ENCODE measurements at regions not wholly inside any gene's neighbourhood (a gene's known extent, or its start where the extent isn't known, plus 50 kb on each side); places are given as distances from the start of the nearest gene placed in this dataset.
"Not testable (repeated sequence)": the region's sequence is repeated elsewhere in the genome, so short reads cannot be mapped to it uniquely, and the experiment has no call there.

- DNase-seq (ENCODE audit: low spot score): no peak
These were observed 348.9 kb upstream of the C16orf82 start for GRCh38 chr16:26717826-26718225.

GRCh38 chr16:26721290-26721689 is 345.4 kb upstream of the C16orf82 start:
- no peak for DNase-seq (ENCODE audit: low spot score)

- not testable (repeated sequence) for DNase-seq (ENCODE audit: low spot score)
These were observed 344.8 kb upstream of the C16orf82 start for GRCh38 chr16:26721957-26722356.

GRCh38 chr16:26724189-26724588 is 342.5 kb upstream of the C16orf82 start:
- no peak for DNase-seq (ENCODE audit: low spot score)

- no peak for DNase-seq (ENCODE audit: low spot score)
These were observed 338.9 kb upstream of the C16orf82 start for GRCh38 chr16:26727848-26728247.

- no peak for DNase-seq (ENCODE audit: low spot score)
These were observed 336.7 kb upstream of the C16orf82 start for GRCh38 chr16:26729951-26730541.

GRCh38 chr16:26731729-26732128 is 335.0 kb upstream of the C16orf82 start:
- DNase-seq (ENCODE audit: low spot score): no peak

- no peak for DNase-seq (ENCODE audit: low spot score)
These were observed 333.0 kb upstream of the C16orf82 start for GRCh38 chr16:26733710-26734109.

GRCh38 chr16:26735521-26735920 is 331.2 kb upstream of the C16orf82 start:
- no peak for DNase-seq (ENCODE audit: low spot score)

- DNase-seq (ENCODE audit: low spot score): no peak
These were observed 330.6 kb upstream of the C16orf82 start for GRCh38 chr16:26736084-26736483.

- no peak for DNase-seq (ENCODE audit: low spot score)
These were observed 326.0 kb upstream of the C16orf82 start for GRCh38 chr16:26740771-26741170.

- DNase-seq (ENCODE audit: low spot score): no peak
These were observed 324.7 kb upstream of the C16orf82 start for GRCh38 chr16:26742040-26742439.

- no peak for DNase-seq (ENCODE audit: low spot score)
These were observed 322.3 kb upstream of the C16orf82 start for GRCh38 chr16:26744430-26744829.

GRCh38 chr16:26747760-26748159 is 319.0 kb upstream of the C16orf82 start:
- DNase-seq (ENCODE audit: low spot score): no peak

GRCh38 chr16:26749072-26749471 is 317.7 kb upstream of the C16orf82 start:
- no peak for DNase-seq (ENCODE audit: low spot score)

- no peak for DNase-seq (ENCODE audit: low spot score)
These were observed 314.6 kb upstream of the C16orf82 start for GRCh38 chr16:26752166-26752565.

- no peak for DNase-seq (ENCODE audit: low spot score)
These were observed 310.1 kb upstream of the C16orf82 start for GRCh38 chr16:26756633-26757032.

GRCh38 chr16:26762594-26762993 is 304.1 kb upstream of the C16orf82 start:
- DNase-seq (ENCODE audit: low spot score): no peak

GRCh38 chr16:26765087-26765486 is 301.6 kb upstream of the C16orf82 start:
- DNase-seq (ENCODE audit: low spot score): peak; percentile 16

GRCh38 chr16:26768385-26769010 is 298.2 kb upstream of the C16orf82 start:
- no peak for DNase-seq (ENCODE audit: low spot score)

- DNase-seq (ENCODE audit: low spot score): no peak
These were observed 296.2 kb upstream of the C16orf82 start for GRCh38 chr16:26770547-26770946.

- DNase-seq (ENCODE audit: low spot score): no peak
These were observed 294.2 kb upstream of the C16orf82 start for GRCh38 chr16:26772503-26772902.

- DNase-seq (ENCODE audit: low spot score): no peak
These were observed 288.9 kb upstream of the C16orf82 start for GRCh38 chr16:26777821-26778220.

- DNase-seq (ENCODE audit: low spot score): no peak
These were observed 278.8 kb upstream of the C16orf82 start for GRCh38 chr16:26787924-26788323.
